HCT116 (cell line): ENCODE measurements at regions not wholly inside any gene's neighbourhood (a gene's known extent, or its start where the extent isn't known, plus 50 kb on each side); places are given as distances from the start of the nearest gene placed in this dataset.

Experiments
- ATAC-seq: fragments of 200-7000 bp; cut with Tn5 transposase; 2 replicates; pipeline ENCODE4 v1.9.1; 2020; ENCODE audit warnings: mild to moderate bottlenecking, moderate library complexity
- BruUV-seq: library from RNA; stranded (reverse); fragments of 400-500 nt; replicated peaks from 2 replicates; lab custom pipeline; 2021; lab: Mats Ljungman, UMichigan
- CTCF ChIA-PET: fragments of 300-600 bp; sonication (Branson Sonifier 250); formaldehyde crosslinking; loops from one replicate; lab custom pipeline; 2021; ENCODE audit warnings: antibody characterized with exemption; lab: Charles Lee
- POLR2A ChIA-PET: fragments of 300-600, 350-600 bp; sonication (Branson Sonifier 250); formaldehyde crosslinking; loops from one replicate; lab custom pipeline; 2021; ENCODE audit warnings: antibody characterized with exemption; lab: Charles Lee
- RAD21 ChIA-PET, 2 experiments: fragments of 300-600 bp; sonication (Branson Sonifier 250); formaldehyde crosslinking; loops; one replicate each; lab custom pipeline; 2023; ENCODE audit warnings: low total read pairs in 2 of 2; ENCODE audit not compliant: uncharacterized antibody in 2 of 2, unreplicated experiment in 2 of 2, low non-redundant PET in 1 of 2; lab: Charles Lee
- DNase-seq: peaks from one replicate; pipeline ENCODE4 v3.0.0-alpha.2; 2010; ENCODE audit warnings: low read depth, low spot score
- H2AFZ ChIP-seq: fragments of 200-600 bp; shearing (Covaris generic), sonication (generic); 2 replicates; pipeline ENCODE4 v1.6.1; 2017; ENCODE audit warnings: low read depth, mixed run types, mixed read lengths, antibody characterized with exemption, low read length; ENCODE audit not compliant: poor library complexity, severe bottlenecking
- H3K27ac ChIP-seq: 2 replicates; pipeline ENCODE4 v1.5.1; 2012; ENCODE audit warnings: low read depth, low read length
- H3K27me3 ChIP-seq: fragments of 200-600 bp; sonication (generic); 2 replicates; pipeline ENCODE4 v1.6.1; 2016; ENCODE audit warnings: mixed run types, low read length, mixed read lengths; ENCODE audit not compliant: insufficient read depth
- H3K36me3 ChIP-seq, 2 experiments: fragments of 200-500 bp in 1 of 2; fragments of 200-600 bp in 1 of 2; sonication (Bioruptor generic) in 1 of 2; sonication (generic) in 1 of 2; 2 replicates each; pipeline versions ENCODE4 v1.5.1 to v1.6.1; 2014 to 2016; ENCODE audit warnings: low read length in 2 of 2, inconsistent platforms in 1 of 2, mixed read lengths in 1 of 2, mixed run types in 1 of 2; ENCODE audit not compliant: insufficient read depth in 2 of 2, control insufficient read depth in 1 of 2
- H3K4me1 ChIP-seq, 2 experiments: fragments of 200-600 bp in 1 of 2; sonication (generic) in 1 of 2; 2 replicates each; pipeline versions ENCODE4 v1.5.1 to v1.6.1; 2012 to 2017; ENCODE audit warnings: low read length in 2 of 2, inconsistent platforms in 1 of 2, mild to moderate bottlenecking in 1 of 2, mixed read lengths in 1 of 2, mixed run types in 1 of 2, moderate library complexity in 1 of 2; ENCODE audit not compliant: insufficient read depth in 2 of 2, control insufficient read depth in 1 of 2
- H3K4me2 ChIP-seq: fragments of 200-600 bp; sonication (generic); 2 replicates; pipeline ENCODE4 v1.6.1; 2017; ENCODE audit warnings: mixed run types, low read length, mixed read lengths
- H3K4me3 ChIP-seq, 2 experiments: fragments of 200-600 bp in 1 of 2; sonication (generic) in 1 of 2; replicated peaks in 1 of 2; 2 replicates each; pipeline ENCODE4 v1.5.1; 2011 to 2016; ENCODE audit warnings: low read length in 2 of 2, control low read depth in 1 of 2, low read depth in 1 of 2, mild to moderate bottlenecking in 1 of 2, mixed read lengths in 1 of 2, mixed run types in 1 of 2
- H3K79me2 ChIP-seq: fragments of 200-600 bp; sonication (generic); 2 replicates; pipeline ENCODE4 v1.6.1; 2017; ENCODE audit warnings: mild to moderate bottlenecking, mixed run types, low read length, moderate library complexity, mixed read lengths; ENCODE audit not compliant: insufficient read depth
- H3K9ac ChIP-seq: fragments of 200-600 bp; sonication (generic); 2 replicates; pipeline ENCODE4 v1.6.1; 2016; ENCODE audit warnings: low read length, mixed read lengths
- H3K9me2 ChIP-seq: fragments of 200-600 bp; sonication (generic), shearing (Covaris generic); 2 replicates; pipeline ENCODE4 v1.6.1; 2017; ENCODE audit warnings: mixed run types, mild to moderate bottlenecking, moderate library complexity; ENCODE audit not compliant: insufficient read depth
- H3K9me3 ChIP-seq, 2 experiments: fragments of 200-500 bp in 1 of 2; fragments of 200-600 bp in 1 of 2; sonication (Bioruptor generic) in 1 of 2; sonication (generic) in 1 of 2; 2 replicates each; pipeline ENCODE4 v1.6.1; 2014 to 2017; ENCODE audit warnings: low read length in 2 of 2, mixed read lengths in 2 of 2, inconsistent platforms in 1 of 2, low read depth in 1 of 2, mild to moderate bottlenecking in 1 of 2, mixed run types in 1 of 2, moderate library complexity in 1 of 2; ENCODE audit not compliant: control insufficient read depth in 1 of 2, insufficient read depth in 1 of 2
- H4K20me1 ChIP-seq: fragments of 200-600 bp; sonication (generic), shearing (Covaris generic); 2 replicates; pipeline ENCODE4 v1.6.1; 2017; ENCODE audit warnings: mixed run types, mild to moderate bottlenecking, moderate library complexity; ENCODE audit not compliant: insufficient read depth
- CBX3 ChIP-seq: IDR thresholded peaks from 2 replicates; pipeline ENCODE4 v1.6.1; 2012; ENCODE audit warnings: low read depth
- CTCF ChIP-seq, 3 experiments: fragments of 200-600 bp in 1 of 3; sonication (generic) in 1 of 3; IDR thresholded peaks in 2 of 3; conservative IDR thresholded peaks in 1 of 3; 2 replicates each; pipeline ENCODE4 v1.5.1; 2012 to 2017; ENCODE audit warnings: low read depth in 2 of 3, low read length in 2 of 3, antibody characterized with exemption in 1 of 3, borderline replicate concordance in 1 of 3, control low read depth in 1 of 3, mild to moderate bottlenecking in 1 of 3, mixed read lengths in 1 of 3, mixed run types in 1 of 3, moderate library complexity in 1 of 3; ENCODE audit not compliant: insufficient read depth in 1 of 3
- EGR1 ChIP-seq: IDR thresholded peaks from 2 replicates; pipeline ENCODE4 v1.6.1; 2012; ENCODE audit warnings: low read depth
- JUND ChIP-seq: IDR thresholded peaks from 2 replicates; pipeline ENCODE4 v1.6.1; 2012
- POLR2A ChIP-seq: IDR thresholded peaks from 2 replicates; pipeline ENCODE4 v1.7.0; 2011; ENCODE audit warnings: borderline replicate concordance; ENCODE audit not compliant: insufficient read depth, insufficient read length; ENCODE audit errors: extremely low read depth
- REST ChIP-seq: IDR thresholded peaks from 2 replicates; pipeline ENCODE4 v1.6.1; 2012; ENCODE audit warnings: low read depth
- SP1 ChIP-seq: IDR thresholded peaks from 2 replicates; pipeline ENCODE4 v1.6.1; 2012; ENCODE audit warnings: low read depth
- SRF ChIP-seq: IDR thresholded peaks from 2 replicates; pipeline ENCODE4 v1.6.1; 2012; ENCODE audit warnings: low read depth
- TCF7L2 ChIP-seq: IDR thresholded peaks from 2 replicates; pipeline ENCODE4 v1.7.0; 2011; ENCODE audit warnings: borderline replicate concordance, inconsistent platforms; ENCODE audit not compliant: insufficient read depth, insufficient read length; ENCODE audit errors: extremely low read depth
- YY1 ChIP-seq: IDR thresholded peaks from 2 replicates; pipeline ENCODE4 v1.6.1; 2011; ENCODE audit warnings: low read length, low read depth, moderate library complexity, mild to moderate bottlenecking; ENCODE audit not compliant: insufficient replicate concordance; ENCODE audit errors: extremely low read depth
- ZBTB33 ChIP-seq: IDR thresholded peaks from 2 replicates; pipeline ENCODE4 v1.6.1; 2011; ENCODE audit warnings: mild to moderate bottlenecking, low read length, moderate library complexity; ENCODE audit not compliant: insufficient replicate concordance; ENCODE audit errors: extremely low read depth
- ZFX ChIP-seq: fragments of 450-650 bp; IDR thresholded peaks from 2 replicates; pipeline ENCODE4 v1.6.1; 2017
- ZNF274 ChIP-seq: fragments of 200-500 bp; sonication (Bioruptor generic); IDR thresholded peaks from 2 replicates; pipeline ENCODE4 v1.6.1; 2014; ENCODE audit warnings: mild to moderate bottlenecking, low read depth, low read length, inconsistent platforms
- intact Hi-C: fragments of 100-400 bp; cut with micrococcal nuclease; formaldehyde crosslinking; loops from 2 replicates; pipeline ENCODE4 v1.10.0; 2022

- Histone ChIP-seq H3K27ac (no peak overlapping the region), H3K4me3 (no peak overlapping the region), H3K4me1 (no peaks in the 10 kb centered on the region), H4K20me1 (no peaks in the 10 kb centered on the region), H3K4me2 (no peak overlapping the region), H3K9me3 (no peaks in the 10 kb centered on the region), H2AFZ (no peak overlapping the region), H3K9ac (no peak overlapping the region), H3K36me3 (no peaks in the 10 kb centered on the region), H3K27me3 (no peaks in the 10 kb centered on the region), H3K79me2 (no peaks in the 10 kb centered on the region), H3K9me2 (no peaks in the 10 kb centered on the region)
- CTCF ChIA-PET, result no interaction called here
- TF ChIP-seq SRF, result no peak
- POLR2A ChIA-PET, result no interaction called here
- no TSS peak for BruUV-seq
- RAD21 ChIA-PET, result no interaction called here
- DNase-seq (no peak), ATAC-seq (no peak)
- intact Hi-C loops, result no loop called here
Observed at GRCh38 chr11:129308241-129308865, 67.3 kb upstream of the BARX2 start.

- Histone ChIP-seq H3K4me2 (no peak overlapping the region), H3K36me3 (no peaks in the 10 kb centered on the region), H3K9me2 (no peaks in the 10 kb centered on the region), H4K20me1 (no peaks in the 10 kb centered on the region), H2AFZ (no peak overlapping the region), H3K79me2 (no peaks in the 10 kb centered on the region), H3K27ac (no peak overlapping the region), H3K27me3 (no peaks in the 10 kb centered on the region), H3K9me3 (no peaks in the 10 kb centered on the region), H3K4me1 (no peaks in the 10 kb centered on the region), H3K4me3 (no peak overlapping the region), H3K9ac (no peak overlapping the region)
- no TSS peak for BruUV-seq
- RAD21 ChIA-PET, result no interaction called here
- POLR2A ChIA-PET, result no interaction called here
- intact Hi-C loops, result no loop called here
- no peak for DNase-seq
- CTCF ChIA-PET, result no interaction called here
- ATAC-seq, result no peak
- TF ChIP-seq JUND (no peak), ZFX (no peak), ZBTB33 (no peak), CBX3 (no peak), ZNF274 (no peak), SRF (no peak), EGR1 (no peak), CTCF (IDR thresholded peaks at IDR 0.05 in 2 of 3, conservative IDR thresholded peaks at IDR 0.05 in 1 of 3; ENCODE audit: borderline replicate concordance in 1 of 3, insufficient read depth in 1 of 3, low read depth in 2 of 3, low read length in 2 of 3) (no peak), POLR2A (no peak), SP1 (no peak), YY1 (no peak), TCF7L2 (no peak), REST (no peak)
Observed at GRCh38 chr11:129307162-129307561, 68.5 kb upstream of the BARX2 start.
